ENCODE measurements at regions not wholly inside any gene's neighbourhood (a gene's known extent, or its start where the extent isn't known, plus 50 kb on each side); places are given as distances from the start of the nearest gene placed in this dataset.

GRCh38 chr1:43108080-43108479 is 64.0 kb downstream of the EBNA1BP2 start:
- intact Hi-C loops (cut with DNase I) = no loop called here
- WGBS, 3 donors = 59 to 86% (median 79%) methylated on average over 3 of the region's 3 CpGs
- no peak for DNase-seq
- TF ChIP-seq POLR2A (IDR thresholded peaks at IDR 0.05) (no peak), CTCF (IDR thresholded peaks at IDR 0.05) (no peak), EP300 (IDR thresholded peaks at IDR 0.05) (no peak)
- Histone ChIP-seq H3K4me1 (ENCODE audit: insufficient read depth) (no peaks in the 10 kb centered on the region), H3K36me3 (no peaks in the 10 kb centered on the region), H3K4me3 (no peak overlapping the region), H3K27ac (no peak overlapping the region), H3K27me3 (no peaks in the 10 kb centered on the region), H3K9me3 (no peaks in the 10 kb centered on the region)

- Histone ChIP-seq H3K9me3 (no peaks in the 10 kb centered on the region), H3K27ac (no peak overlapping the region), H3K4me1 (ENCODE audit: insufficient read depth) (no peaks in the 10 kb centered on the region), H3K36me3 (no peaks in the 10 kb centered on the region), H3K4me3 (no peak overlapping the region), H3K27me3 (no peaks in the 10 kb centered on the region)
- DNase-seq = no peak
- intact Hi-C loops (cut with DNase I) = no loop called here
- 87 to 95% (median 92%) methylated on average over 19 of the region's 19 CpGs for WGBS, 3 donors
- no peak for TF ChIP-seq POLR2A (IDR thresholded peaks at IDR 0.05)
- no peak for TF ChIP-seq CTCF (IDR thresholded peaks at IDR 0.05)
- no peak for TF ChIP-seq EP300 (IDR thresholded peaks at IDR 0.05)
Observed at GRCh38 chr1:43107664-43108063, 64.4 kb downstream of the EBNA1BP2 start.

GRCh38 chr1:43104027-43104763 is 67.9 kb downstream of the EBNA1BP2 start:
- no peak for DNase-seq
- no peak for TF ChIP-seq POLR2A (IDR thresholded peaks at IDR 0.05)
- no peak for TF ChIP-seq EP300 (IDR thresholded peaks at IDR 0.05)
- no peak for TF ChIP-seq CTCF (IDR thresholded peaks at IDR 0.05)
- WGBS, 3 donors = 93 to 100% (median 97%) methylated on average over 3 of the region's 3 CpGs
- Histone ChIP-seq H3K4me1 (ENCODE audit: insufficient read depth) (no peaks in the 10 kb centered on the region), H3K4me3 (no peak overlapping the region), H3K36me3 (no peaks in the 10 kb centered on the region), H3K9me3 (no peaks in the 10 kb centered on the region), H3K27me3 (no peaks in the 10 kb centered on the region), H3K27ac (no peak overlapping the region)
- intact Hi-C loops (cut with DNase I) = no loop called here

- H3K9me3 ChIP-seq = no peaks in the 10 kb centered on the region
- intact Hi-C loops (cut with DNase I) = no loop called here
- 85 to 90% (median 88%) methylated on average over 2 of the region's 2 CpGs for WGBS, 3 donors
- H3K36me3 ChIP-seq = no peaks in the 10 kb centered on the region
- no peak for TF ChIP-seq CTCF (IDR thresholded peaks at IDR 0.05)
- TF ChIP-seq POLR2A (IDR thresholded peaks at IDR 0.05) = no peak
- TF ChIP-seq EP300 (IDR thresholded peaks at IDR 0.05) = no peak
- no peak overlapping the region for H3K4me3 ChIP-seq
- no peak for DNase-seq
- no peaks in the 10 kb centered on the region for H3K27me3 ChIP-seq
- no peaks in the 10 kb centered on the region for H3K4me1 ChIP-seq (ENCODE audit: insufficient read depth)
- no peak overlapping the region for H3K27ac ChIP-seq
Observed at GRCh38 chr1:43101061-43101460, 71.0 kb downstream of the EBNA1BP2 start.
